ENCODE measurements at regions not wholly inside any gene's neighbourhood (a gene's known extent, or its start where the extent isn't known, plus 50 kb on each side); places are given as distances from the start of the nearest gene placed in this dataset.
"Not testable (repeated sequence)": the region's sequence is repeated elsewhere in the genome, so short reads cannot be mapped to it uniquely, and the experiment has no call there.

GRCh38 chr18:32868406-32868805 is 95.6 kb upstream of the KLHL14 start:
- Histone ChIP-seq H4K20me1 (ENCODE audit: insufficient read depth, low read length) (no peaks in the 10 kb centered on the region), H3K79me2 (ENCODE audit: low read length) (peaks cover 3% of the 10 kb centered on the region; the same call in 1 of the 2 replicates), H3K9ac (ENCODE audit: low read length) (peak overlapping the region; percentile 94), H3K27ac (ENCODE audit: low read length) (peak overlapping the region; percentile 98), H3K4me3 (ENCODE audit: low read length) (peak overlapping the region; percentile 79), H3K9me3 (ENCODE audit: insufficient read depth, low read length) (no peaks in the 10 kb centered on the region), H2AFZ (ENCODE audit: low read depth, low read length) (peak overlapping the region; percentile 86), H3K27me3 (ENCODE audit: low read depth, low read length) (no peaks in the 10 kb centered on the region), H3K4me2 (ENCODE audit: low read length) (peak overlapping the region; percentile 100), H3K36me3 (replicated peaks; ENCODE audit: low read depth, low read length) (peaks cover 8% of the 10 kb centered on the region), H3K4me1 (ENCODE audit: low read length) (peaks cover 69% of the 10 kb centered on the region)
- TF ChIP-seq, protein P1, sequence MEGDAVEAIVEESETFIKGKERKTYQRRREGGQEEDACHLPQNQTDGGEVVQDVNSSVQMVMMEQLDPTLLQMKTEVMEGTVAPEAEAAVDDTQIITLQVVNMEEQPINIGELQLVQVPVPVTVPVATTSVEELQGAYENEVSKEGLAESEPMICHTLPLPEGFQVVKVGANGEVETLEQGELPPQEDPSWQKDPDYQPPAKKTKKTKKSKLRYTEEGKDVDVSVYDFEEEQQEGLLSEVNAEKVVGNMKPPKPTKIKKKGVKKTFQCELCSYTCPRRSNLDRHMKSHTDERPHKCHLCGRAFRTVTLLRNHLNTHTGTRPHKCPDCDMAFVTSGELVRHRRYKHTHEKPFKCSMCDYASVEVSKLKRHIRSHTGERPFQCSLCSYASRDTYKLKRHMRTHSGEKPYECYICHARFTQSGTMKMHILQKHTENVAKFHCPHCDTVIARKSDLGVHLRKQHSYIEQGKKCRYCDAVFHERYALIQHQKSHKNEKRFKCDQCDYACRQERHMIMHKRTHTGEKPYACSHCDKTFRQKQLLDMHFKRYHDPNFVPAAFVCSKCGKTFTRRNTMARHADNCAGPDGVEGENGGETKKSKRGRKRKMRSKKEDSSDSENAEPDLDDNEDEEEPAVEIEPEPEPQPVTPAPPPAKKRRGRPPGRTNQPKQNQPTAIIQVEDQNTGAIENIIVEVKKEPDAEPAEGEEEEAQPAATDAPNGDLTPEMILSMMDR (IDR thresholded peaks at IDR 0.05; ENCODE audit: low read depth, low read length), result no peak
- no peak for TF ChIP-seq EZH2phosphoT487 (IDR thresholded peaks at IDR 0.05; ENCODE audit: low read depth)

DNA sequence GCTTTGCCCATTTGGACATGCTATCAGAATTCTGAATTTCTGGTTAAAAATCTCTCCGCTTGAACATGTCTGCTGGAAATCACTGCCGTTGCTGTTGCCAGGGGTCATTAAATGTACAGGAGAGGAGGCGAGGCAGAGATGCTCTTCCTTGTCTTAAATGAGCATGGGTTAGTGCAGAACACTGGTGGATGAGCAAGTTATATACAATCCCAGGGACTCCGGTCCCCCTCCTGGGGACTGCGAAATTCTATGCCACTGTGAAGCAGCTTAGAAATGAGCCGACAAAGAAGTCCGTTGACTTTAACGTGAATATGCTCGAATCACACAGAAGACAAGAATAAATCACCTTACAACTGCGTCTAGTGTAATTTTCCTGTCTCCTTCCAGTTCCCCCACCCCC is 95.1 kb upstream of the KLHL14 start:
- H3K27me3 ChIP-seq (ENCODE audit: low read depth, low read length), result no peaks in the 10 kb centered on the region
- no peaks in the 10 kb centered on the region for H3K9me3 ChIP-seq (ENCODE audit: insufficient read depth, low read length)
- H3K9ac ChIP-seq (ENCODE audit: low read length), result peak overlapping the region; percentile 94
- H4K20me1 ChIP-seq (ENCODE audit: insufficient read depth, low read length), result no peaks in the 10 kb centered on the region
- H3K4me1 ChIP-seq (ENCODE audit: low read length), result peaks cover 69% of the 10 kb centered on the region
- H3K4me3 ChIP-seq (ENCODE audit: low read length), result peak overlapping the region; percentile 79
- peak overlapping the region; percentile 100 for H3K4me2 ChIP-seq (ENCODE audit: low read length)
- H3K36me3 ChIP-seq (replicated peaks; ENCODE audit: low read depth, low read length), result peaks cover 8% of the 10 kb centered on the region
- peak overlapping the region; percentile 86 for H2AFZ ChIP-seq (ENCODE audit: low read depth, low read length)
- H3K79me2 ChIP-seq (ENCODE audit: low read length), result peaks cover 3% of the 10 kb centered on the region; the same call in 1 of the 2 replicates
- H3K27ac ChIP-seq (ENCODE audit: low read length), result peak overlapping the region; percentile 98
- TF ChIP-seq, protein P1 (IDR thresholded peaks at IDR 0.05; ENCODE audit: low read depth, low read length), result no peak
- TF ChIP-seq EZH2phosphoT487 (IDR thresholded peaks at IDR 0.05; ENCODE audit: low read depth), result no peak

GRCh38 chr18:32867330-32867729 is 94.5 kb upstream of the KLHL14 start:
- Histone ChIP-seq H3K79me2 (ENCODE audit: low read length) (peaks cover 3% of the 10 kb centered on the region; the same call in 1 of the 2 replicates), H3K9ac (ENCODE audit: low read length) (peak overlapping the region; percentile 94), H3K4me3 (ENCODE audit: low read length) (peak overlapping the region; percentile 79), H3K9me3 (ENCODE audit: insufficient read depth, low read length) (no peaks in the 10 kb centered on the region), H3K4me2 (ENCODE audit: low read length) (peak overlapping the region; percentile 100), H2AFZ (ENCODE audit: low read depth, low read length) (peak overlapping the region; percentile 86; the same call in 1 of the 2 replicates), H3K4me1 (ENCODE audit: low read length) (peaks cover 69% of the 10 kb centered on the region), H3K27ac (ENCODE audit: low read length) (peak overlapping the region; percentile 98), H4K20me1 (ENCODE audit: insufficient read depth, low read length) (no peaks in the 10 kb centered on the region), H3K27me3 (ENCODE audit: low read depth, low read length) (no peaks in the 10 kb centered on the region), H3K36me3 (replicated peaks; ENCODE audit: low read depth, low read length) (peaks cover 8% of the 10 kb centered on the region)
- no peak for TF ChIP-seq EZH2phosphoT487 (IDR thresholded peaks at IDR 0.05; ENCODE audit: low read depth)
- TF ChIP-seq, protein P1 (IDR thresholded peaks at IDR 0.05; ENCODE audit: low read depth, low read length), result no peak

DNA sequence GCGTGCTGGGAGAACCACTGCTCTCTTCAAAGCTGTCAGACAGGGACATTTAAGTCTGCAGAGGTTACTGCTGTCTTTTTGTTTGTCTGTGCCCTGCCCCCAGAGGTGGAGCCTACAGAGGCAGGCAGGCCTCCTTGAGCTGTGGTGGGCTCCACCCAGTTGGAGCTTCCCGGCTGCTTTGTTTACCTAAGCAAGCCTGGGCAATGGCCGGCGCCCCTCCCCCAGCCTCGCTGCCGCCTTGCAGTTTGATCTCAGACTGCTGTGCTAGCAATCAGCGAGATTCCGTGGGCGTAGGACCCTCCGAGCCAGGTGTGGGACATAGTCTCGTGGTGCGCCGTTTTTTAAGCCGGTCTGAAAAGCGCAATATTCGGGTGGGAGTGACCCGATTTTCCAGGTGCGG is 89.2 kb upstream of the KLHL14 start:
- H2AFZ ChIP-seq (ENCODE audit: low read depth, low read length); H3K36me3 ChIP-seq (replicated peaks; ENCODE audit: low read depth, low read length); H4K20me1 ChIP-seq (ENCODE audit: insufficient read depth, low read length); H3K27ac ChIP-seq (ENCODE audit: low read length); H3K79me2 ChIP-seq (ENCODE audit: low read length); H3K27me3 ChIP-seq (ENCODE audit: low read depth, low read length); H3K4me2 ChIP-seq (ENCODE audit: low read length); H3K4me3 ChIP-seq (ENCODE audit: low read length); H3K9ac ChIP-seq (ENCODE audit: low read length); H3K9me3 ChIP-seq (ENCODE audit: insufficient read depth, low read length): not testable (repeated sequence)
- H3K4me1 ChIP-seq (ENCODE audit: low read length), result peaks cover 34% of the 10 kb centered on the region

Data from OCI-LY3 (cell line).